Left renal pelvis (tissue), 4 donors: ENCODE measurements at regions not wholly inside any gene's neighbourhood (a gene's known extent, or its start where the extent isn't known, plus 50 kb on each side); places are given as distances from the start of the nearest gene placed in this dataset.
"Not testable (repeated sequence)": the region's sequence is repeated elsewhere in the genome, so short reads cannot be mapped to it uniquely, and the experiment has no call there.

Experiments used
- DNase-seq, 4 donors: peaks; one replicate each; pipeline ENCODE4 v3.0.0-alpha.2; 2013; ENCODE audit warnings: low read depth in 4 of 4, low spot score in 3 of 4

DNA sequence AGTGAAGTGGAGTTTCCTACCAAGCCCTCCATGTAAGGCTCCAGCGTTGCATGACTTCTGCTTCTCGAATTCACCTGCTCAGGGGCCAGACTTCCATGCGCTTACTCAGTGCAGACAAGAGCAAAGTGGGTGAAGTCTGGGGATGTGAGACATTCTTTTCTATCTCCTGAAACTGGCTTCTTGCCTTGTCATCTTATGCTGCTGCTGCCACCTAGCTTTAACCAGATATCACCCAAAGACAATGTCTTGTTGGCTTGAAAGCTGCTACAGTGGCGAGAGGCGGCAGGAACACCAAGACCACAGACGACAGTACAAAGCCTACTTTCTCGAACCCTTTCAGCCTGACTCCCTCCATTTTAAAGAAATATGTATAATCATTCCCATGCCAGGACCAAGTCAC lies 103.6 kb upstream of the ADGRG2 start:
- no peak for DNase-seq

DNA sequence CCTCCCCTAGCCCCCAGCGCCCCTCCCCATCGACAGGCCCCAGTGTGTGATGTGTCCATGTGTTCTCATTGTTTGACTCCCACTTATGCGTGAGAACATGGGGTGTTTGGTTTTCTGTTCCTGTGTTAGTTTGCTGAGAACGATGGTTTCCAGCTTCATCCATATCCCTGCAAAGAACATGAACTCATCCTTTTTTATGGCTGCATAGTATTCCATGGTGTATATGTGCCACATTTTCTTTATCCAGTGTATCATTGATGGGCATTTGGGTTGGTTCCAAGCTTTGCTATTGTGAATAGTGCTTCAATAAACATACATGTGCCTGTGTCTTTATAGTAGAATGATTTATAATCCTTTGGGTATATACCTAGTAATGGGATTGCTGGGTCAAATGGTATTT lies 107.6 kb upstream of the ADGRG2 start:
- not testable (repeated sequence) for DNase-seq

DNA sequence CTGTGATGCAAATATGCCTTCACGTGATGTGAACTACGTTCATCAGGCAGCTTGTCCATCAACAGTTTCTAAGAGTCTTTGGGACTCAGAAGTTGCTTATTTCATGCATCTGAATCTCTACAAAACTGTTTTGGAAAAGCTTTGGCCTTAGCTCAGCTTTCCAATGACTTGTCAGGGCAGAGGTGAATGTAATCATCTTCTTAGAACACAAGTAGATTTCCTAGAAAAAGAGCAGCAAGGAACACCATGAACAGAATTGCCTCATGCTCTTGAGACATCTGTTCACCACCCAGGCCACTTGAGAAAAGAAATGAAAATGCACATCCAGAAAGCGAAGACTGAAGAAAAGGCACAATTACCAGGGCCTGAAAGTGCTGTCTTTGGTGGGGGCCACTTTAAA lies 105.8 kb upstream of the PDHA1 start:
- DNase-seq: no peak

DNA sequence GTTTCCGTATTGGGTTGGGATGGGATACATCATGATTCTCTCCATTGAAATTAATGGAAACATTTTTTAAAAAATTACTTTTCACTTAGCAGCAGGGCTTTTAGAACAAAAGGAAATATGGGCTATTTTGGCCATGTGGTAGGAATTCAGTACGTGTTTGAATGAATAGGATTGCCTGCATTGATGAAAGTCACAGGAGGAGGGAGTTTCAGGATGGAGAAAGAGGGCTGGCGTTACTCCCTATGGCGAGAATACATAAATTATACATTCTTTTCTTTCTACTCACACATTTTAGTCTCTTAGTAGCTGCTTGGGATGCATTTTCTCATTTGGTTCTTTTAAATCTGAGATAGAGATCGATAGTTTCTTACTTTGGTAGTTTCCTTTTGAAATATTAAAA lies 100.3 kb upstream of the PDHA1 start:
- no peak for DNase-seq

DNA sequence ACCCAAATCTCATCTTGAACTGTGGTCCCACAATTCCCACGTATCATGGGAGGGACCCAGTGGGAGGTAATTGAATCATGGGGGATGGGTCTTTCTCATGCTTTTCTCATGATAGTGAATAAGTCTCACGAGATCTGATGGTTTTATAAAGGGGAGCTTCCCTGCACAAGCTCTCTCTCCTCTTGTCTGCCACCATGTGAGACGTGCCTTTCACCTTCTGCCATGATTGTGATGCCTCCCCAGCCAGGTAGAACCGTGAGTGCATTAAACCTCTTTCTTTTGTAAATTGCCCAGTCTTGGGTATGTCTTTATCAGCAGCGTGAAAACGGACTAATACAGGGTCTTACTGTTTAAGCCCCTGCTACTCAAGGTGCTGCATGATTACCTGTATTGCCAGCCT lies 98.8 kb upstream of the PDHA1 start:
- not testable (repeated sequence) for DNase-seq

DNA sequence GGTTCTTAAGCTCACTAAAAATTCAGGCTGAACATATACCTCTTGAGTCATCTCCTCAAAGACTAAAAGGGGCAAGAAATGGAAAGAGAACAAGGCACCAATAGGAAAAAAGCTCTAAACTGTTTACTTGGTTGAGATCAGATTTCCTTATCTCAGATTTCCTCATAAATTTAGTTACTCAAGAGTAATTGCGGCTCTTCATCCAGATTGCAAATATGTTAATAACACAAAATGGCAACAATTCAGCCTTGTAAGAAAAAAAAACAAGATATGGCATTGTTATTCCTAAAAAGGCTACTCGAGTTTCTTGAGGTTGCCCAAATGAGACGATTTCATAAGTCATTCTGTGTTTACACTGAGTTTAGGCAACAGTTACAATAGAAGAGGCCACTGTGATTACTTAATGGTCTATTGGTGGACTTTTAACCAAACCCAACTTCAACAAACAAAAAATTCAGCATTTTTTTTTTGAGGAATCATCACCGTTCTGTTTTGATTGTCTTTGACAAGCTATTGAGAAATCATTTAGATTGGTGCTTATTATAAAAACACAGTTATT lies 97.9 kb upstream of the PDHA1 start:
- no peak for DNase-seq

DNA sequence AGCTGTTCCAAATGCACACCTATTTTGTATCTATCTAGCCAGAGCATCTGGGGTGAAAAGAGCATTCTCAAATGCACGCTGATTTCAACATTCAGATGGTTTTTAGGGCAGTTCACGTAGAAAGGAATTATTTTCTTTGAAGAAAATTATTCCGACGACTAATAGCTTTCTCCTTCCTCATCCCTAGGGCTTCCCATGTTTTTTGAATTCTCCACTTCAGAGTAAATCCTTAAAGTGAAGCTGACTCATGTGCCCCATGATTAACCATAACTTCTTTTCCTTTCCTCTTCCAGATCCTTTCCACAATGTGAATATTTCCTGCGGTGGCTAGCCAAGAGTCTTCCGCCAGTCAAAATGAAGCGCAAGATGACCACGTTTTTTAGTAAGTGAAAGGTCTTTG lies 86.7 kb upstream of the PDHA1 start:
- no peak for DNase-seq

DNA sequence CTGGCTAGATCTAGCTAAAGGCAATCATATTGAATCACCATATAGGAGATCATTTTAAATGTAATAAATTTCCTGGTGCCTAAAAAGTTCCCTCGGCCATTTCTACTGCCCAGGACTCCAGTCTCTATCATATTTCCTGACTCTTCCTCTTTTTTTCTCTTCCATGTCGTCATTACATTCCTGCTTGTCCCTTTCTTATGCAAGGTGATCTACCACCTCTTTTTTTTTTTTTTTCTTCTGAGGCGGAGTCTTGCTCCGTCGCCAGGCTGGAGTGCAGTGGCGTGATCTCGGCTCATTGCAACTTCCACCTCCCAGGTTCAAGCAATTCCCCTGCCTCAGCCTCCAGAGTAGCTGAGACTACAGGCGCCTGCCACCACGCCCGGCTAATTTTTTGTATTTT lies 82.7 kb upstream of the PDHA1 start:
- DNase-seq: not testable (repeated sequence)

DNA sequence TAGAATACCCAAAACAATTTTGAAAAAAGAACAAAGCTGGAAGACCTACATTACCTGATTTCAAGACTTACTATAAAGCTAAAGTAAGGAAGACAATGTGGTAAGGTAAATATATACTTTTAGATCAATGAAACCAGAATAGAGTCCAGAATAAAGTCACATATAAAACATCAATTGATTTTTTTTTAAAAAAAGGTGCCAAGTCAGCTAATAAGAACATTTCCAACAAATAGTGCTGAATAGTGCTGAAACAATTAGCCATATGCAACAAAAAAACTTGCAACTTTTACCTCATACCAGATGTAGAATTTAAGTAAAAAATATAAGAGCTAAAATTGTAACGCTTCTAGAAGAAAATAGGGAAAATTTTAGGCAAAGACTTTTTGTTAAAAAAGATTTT lies 73.0 kb upstream of the PDHA1 start:
- no peak for DNase-seq

DNA sequence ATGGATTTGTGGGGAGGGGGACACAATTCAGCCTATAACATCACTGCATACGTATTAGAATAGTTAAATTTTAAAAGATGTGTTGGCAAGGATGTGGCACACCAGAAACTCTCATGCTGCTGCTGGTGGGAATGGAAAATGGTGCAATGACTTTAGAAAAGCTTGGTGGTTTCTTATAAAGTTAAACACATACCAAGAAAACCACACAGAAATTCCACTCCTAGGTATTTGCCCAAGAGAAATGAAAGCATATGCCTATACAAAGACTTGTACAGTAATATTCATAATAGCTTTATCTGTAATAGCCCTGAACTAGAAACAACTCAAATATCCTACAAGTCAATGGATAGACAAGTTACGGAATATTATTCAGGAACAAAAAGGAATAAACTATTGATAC lies 71.3 kb upstream of the PDHA1 start:
- no peak for DNase-seq

DNA sequence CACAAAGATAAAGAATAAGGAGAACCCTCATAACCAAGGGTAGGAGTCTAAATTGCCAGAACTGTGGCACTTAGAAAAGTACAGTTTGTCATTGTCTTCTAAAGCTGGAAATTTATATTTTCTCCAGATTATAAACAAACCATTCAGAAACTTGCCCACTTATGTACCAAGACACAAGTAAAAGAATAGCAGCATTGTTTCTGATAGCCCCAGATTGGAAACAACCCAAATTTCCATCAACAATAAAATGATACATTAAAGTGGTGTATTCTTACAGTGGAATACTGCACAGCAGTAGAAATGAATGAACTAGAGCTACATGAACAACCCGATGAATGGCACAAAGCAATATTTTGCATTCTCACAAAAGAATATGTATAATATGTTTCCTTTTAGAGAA lies 63.1 kb upstream of the PDHA1 start:
- DNase-seq: no peak

DNA sequence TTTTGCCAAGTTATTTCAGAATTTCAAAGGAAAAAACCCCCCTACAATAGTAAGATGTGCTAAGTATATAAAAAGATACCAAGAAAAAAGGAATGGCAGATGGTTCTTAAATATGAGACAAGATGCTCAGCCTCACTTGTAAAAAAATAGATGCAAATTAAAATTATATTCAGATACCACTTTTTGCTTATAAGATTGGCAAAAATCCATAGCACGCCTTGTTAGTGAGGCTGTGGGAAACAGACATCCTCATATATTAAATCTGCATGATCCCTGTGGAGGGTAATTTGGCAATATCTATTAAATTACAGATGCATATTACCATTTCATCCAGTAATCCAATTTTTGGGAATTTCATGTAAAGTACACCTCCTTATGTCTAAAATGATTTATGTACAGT lies 62.5 kb upstream of the PDHA1 start:
- DNase-seq: no peak

DNA sequence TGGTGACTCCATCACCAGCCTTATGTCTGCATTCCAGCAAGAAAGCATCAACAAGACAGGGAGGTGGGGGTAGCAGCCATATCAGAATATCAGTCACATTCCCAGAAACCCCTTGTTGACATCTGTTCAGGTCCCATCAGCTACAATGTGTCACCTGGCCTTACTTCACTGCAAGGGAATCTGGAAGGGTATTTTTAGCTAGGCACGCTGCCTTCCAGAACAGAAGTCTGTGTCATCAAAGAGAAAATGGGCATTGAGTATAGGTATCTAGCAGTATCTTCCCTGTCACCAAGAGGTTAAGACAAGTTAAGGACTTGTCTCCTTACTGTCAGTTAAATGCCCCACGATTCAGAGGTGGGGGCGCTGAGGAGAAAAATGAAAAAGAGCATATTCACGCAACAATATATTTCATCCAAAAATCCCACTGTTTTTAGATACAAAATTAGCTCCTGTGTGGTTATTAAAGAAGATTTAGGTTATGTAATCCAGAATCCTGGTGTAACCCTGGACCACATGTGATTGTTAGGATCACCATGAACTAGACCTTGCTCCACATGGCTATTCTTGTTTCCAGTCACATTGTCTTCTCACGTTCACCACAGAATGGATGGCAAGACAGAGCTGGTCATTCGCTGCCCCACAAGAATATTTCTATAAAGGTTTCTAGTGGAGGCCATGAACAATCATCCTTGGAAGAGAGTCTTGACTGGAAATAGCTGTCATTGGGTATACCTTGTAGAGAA lies 60.0 kb upstream of the PDHA1 start:
- DNase-seq: no peak

DNA sequence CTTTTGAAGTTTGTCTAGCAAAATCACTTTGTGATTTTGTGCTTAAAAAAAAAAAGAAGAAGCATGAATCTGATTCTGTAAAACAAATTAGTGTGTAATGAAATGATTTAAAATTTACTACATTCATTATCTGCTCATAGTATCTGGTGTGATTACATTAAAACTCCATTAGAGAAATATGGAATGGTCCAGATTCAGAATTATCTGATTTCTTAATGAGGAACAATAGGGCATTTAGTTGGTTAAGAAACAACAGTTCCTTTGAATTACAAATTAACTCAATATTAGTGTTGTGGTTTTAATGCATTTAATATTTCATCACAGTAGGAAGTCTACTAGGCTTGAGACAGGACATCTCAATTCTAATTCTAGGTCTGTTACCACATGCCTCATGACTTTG lies 57.9 kb upstream of the PDHA1 start:
- DNase-seq: no peak

DNA sequence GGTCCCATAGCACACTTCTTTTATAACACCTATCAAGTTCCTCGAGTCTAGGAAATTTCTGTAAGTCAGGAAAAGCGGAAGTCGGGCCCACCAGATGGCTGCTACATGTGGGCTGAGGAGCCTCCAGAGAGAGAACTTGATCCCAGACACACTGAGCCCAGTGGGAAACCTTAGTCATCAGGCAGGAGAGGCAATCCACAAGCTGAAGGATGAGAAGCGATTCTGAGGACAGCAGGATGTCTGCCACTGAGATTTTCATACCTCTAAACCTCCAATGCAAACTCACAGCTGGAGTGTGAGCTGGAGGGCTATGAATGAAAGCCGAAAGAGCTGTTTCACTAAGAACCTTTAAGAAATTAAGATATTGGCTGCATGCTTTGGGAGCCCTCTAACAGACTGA lies 52.6 kb upstream of the PDHA1 start:
- no peak for DNase-seq

DNA sequence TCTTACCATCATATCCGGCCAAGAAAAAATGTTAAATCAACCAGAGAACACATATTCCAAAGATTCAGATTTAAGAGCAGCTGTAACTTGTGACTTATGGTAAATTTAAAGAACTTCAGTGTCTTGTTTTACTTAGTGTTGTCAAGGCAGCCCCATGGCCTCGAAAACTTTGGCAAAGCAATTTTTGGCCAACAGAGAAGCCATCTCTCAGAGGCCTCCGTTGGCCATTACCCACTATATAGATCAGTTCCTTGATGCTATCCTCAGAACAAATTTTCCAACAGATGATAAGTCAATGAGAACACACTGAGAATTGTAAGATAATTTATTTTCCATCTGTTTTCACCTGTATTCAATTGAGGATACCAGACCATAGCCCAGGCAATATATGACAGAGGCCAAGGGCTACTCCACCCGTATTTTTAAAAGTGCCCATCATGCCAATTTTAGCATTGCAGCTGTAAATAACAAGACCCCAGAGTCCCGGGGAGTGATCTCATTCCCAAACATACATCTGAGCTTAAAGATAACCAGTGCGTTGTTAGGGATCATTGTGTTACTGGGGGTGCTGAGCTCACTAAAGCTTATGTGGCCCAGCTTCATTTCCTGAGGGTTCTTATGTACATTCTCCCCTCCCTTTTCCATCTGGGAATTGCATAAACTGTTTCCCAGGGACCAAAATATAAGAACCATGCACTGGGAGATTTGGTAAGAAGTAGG lies 50.0 kb upstream of the PDHA1 start:
- DNase-seq: no peak
